GM23338 (cell line): ENCODE measurements at regions not wholly inside any gene's neighbourhood (a gene's known extent, or its start where the extent isn't known, plus 50 kb on each side); places are given as distances from the start of the nearest gene placed in this dataset.

Experiments
- ATAC-seq: fragments of 200-7000 bp; cut with Tn5 transposase; 3 replicates; pipeline ENCODE4 v1.9.1; 2020
- DNase-seq: peaks from one replicate; pipeline ENCODE4 v3.0.0-alpha.2; 2015; ENCODE audit warnings: low spot score
- H2AFZ ChIP-seq: fragments of 200-600 bp; sonication (generic); 2 replicates; pipeline ENCODE4 v1.8.0; 2016; ENCODE audit warnings: antibody characterized with exemption, mild to moderate bottlenecking, moderate library complexity
- H3F3A ChIP-seq: fragments of 200-600 bp; sonication (generic); replicated peaks from 2 replicates; pipeline ENCODE4 v1.8.0; 2017; ENCODE audit warnings: antibody characterized with exemption, mixed run types, low read depth
- H3K27ac ChIP-seq: fragments of 200-600 bp; sonication (generic); 2 replicates; pipeline ENCODE4 v1.6.1; 2016; ENCODE audit warnings: low read depth
- H3K27me3 ChIP-seq: fragments of 200-600 bp; sonication (generic); 2 replicates; pipeline ENCODE4 v1.8.0; 2016; ENCODE audit warnings: mild to moderate bottlenecking, mixed run types, moderate library complexity; ENCODE audit not compliant: insufficient read depth
- H3K36me3 ChIP-seq: fragments of 200-600 bp; sonication (generic); 2 replicates; pipeline ENCODE4 v1.8.0; 2016; ENCODE audit warnings: mild to moderate bottlenecking; ENCODE audit not compliant: insufficient read depth
- H3K4me1 ChIP-seq: fragments of 200-600 bp; sonication (generic); 2 replicates; pipeline ENCODE4 v1.8.0; 2016; ENCODE audit warnings: mild to moderate bottlenecking, moderate library complexity; ENCODE audit not compliant: insufficient read depth
- H3K4me2 ChIP-seq: fragments of 200-600 bp; sonication (generic); 2 replicates; pipeline ENCODE4 v1.7.1; 2017; ENCODE audit warnings: mixed run types
- H3K4me3 ChIP-seq: fragments of 200-600 bp; sonication (generic); 2 replicates; pipeline ENCODE4 v1.6.1; 2016; ENCODE audit warnings: mixed run types
- H3K79me2 ChIP-seq: fragments of 200-600 bp; sonication (generic); replicated peaks from 2 replicates; pipeline ENCODE4 v1.8.0; 2017; ENCODE audit warnings: mild to moderate bottlenecking; ENCODE audit not compliant: insufficient read depth
- H3K9me2 ChIP-seq: fragments of 200-600 bp; sonication (generic); 2 replicates; pipeline ENCODE4 v1.8.0; 2017; ENCODE audit not compliant: insufficient read depth
- H4K20me1 ChIP-seq: fragments of 200-600 bp; sonication (generic); replicated peaks from 2 replicates; pipeline ENCODE4 v1.8.0; 2017; ENCODE audit warnings: mild to moderate bottlenecking; ENCODE audit not compliant: insufficient read depth
- H3K27ac Mint-ChIP-seq: 2 replicates; pipeline ENCODE4 v1.8.0; 2020; ENCODE audit warnings: inconsistent platforms, mild to moderate bottlenecking, moderate library complexity, mixed read lengths
- H3K27me3 Mint-ChIP-seq: 3 replicates; pipeline ENCODE4 v1.8.0; 2022; ENCODE audit warnings: low read depth, mild to moderate bottlenecking, moderate library complexity, mixed read lengths, inconsistent platforms; ENCODE audit not compliant: insufficient read depth, poor library complexity
- H3K36me3 Mint-ChIP-seq: 3 replicates; pipeline ENCODE4 v1.8.0; 2021; ENCODE audit warnings: low read depth, mild to moderate bottlenecking, inconsistent platforms, moderate library complexity, mixed read lengths
- H3K4me1 Mint-ChIP-seq: 3 replicates; pipeline ENCODE4 v1.8.0; 2020; ENCODE audit warnings: mild to moderate bottlenecking, inconsistent platforms, mixed read lengths
- H3K4me3 Mint-ChIP-seq: 3 replicates; pipeline ENCODE4 v1.8.0; 2021; ENCODE audit warnings: moderate library complexity, mild to moderate bottlenecking, inconsistent platforms, mixed read lengths
- H3K9me3 Mint-ChIP-seq: 3 replicates; pipeline ENCODE4 v1.8.0; 2020; ENCODE audit warnings: moderate library complexity, mild to moderate bottlenecking, inconsistent platforms, mixed read lengths
- CREB1 ChIP-seq: fragments of 250-450 bp; sonication (Bioruptor Pico); IDR thresholded peaks from 2 replicates; pipeline ENCODE4 v1.5.0; 2020; ENCODE audit warnings: low read depth, mild to moderate bottlenecking, moderate library complexity
- CTCF ChIP-seq, 2 experiments: fragments of 200-600 bp in 1 of 2; sonication (generic) in 1 of 2; conservative IDR thresholded peaks; 2 replicates each; pipeline versions ENCODE4 v1.5.1 to v1.6.1; 2016 to 2017; ENCODE audit warnings: antibody characterized with exemption in 2 of 2, low read depth in 2 of 2, mild to moderate bottlenecking in 2 of 2, moderate library complexity in 1 of 2
- ETS1 ChIP-seq: IDR thresholded peaks from 2 replicates; pipeline ENCODE4 v1.6.1; 2016; ENCODE audit warnings: antibody characterized with exemption
- EZH2 ChIP-seq: fragments of 200-600 bp; sonication (generic); IDR thresholded peaks from one replicate; pipeline ENCODE4 v1.8.0; 2017; ENCODE audit warnings: antibody characterized with exemption, mild to moderate bottlenecking, low read depth; ENCODE audit not compliant: unreplicated experiment
- EZH2phosphoT487 ChIP-seq: fragments of 200-600 bp; sonication (generic); IDR thresholded peaks from one replicate; pipeline ENCODE4 v1.8.1; 2018; ENCODE audit warnings: antibody characterized with exemption; ENCODE audit not compliant: unreplicated experiment
- JUNB ChIP-seq: IDR thresholded peaks from one replicate; pipeline ENCODE4 v1.6.1; 2016; ENCODE audit warnings: antibody characterized with exemption; ENCODE audit not compliant: unreplicated experiment
- NANOG ChIP-seq: IDR thresholded peaks from 2 replicates; pipeline ENCODE4 v1.6.1; 2016; ENCODE audit warnings: antibody characterized with exemption, borderline replicate concordance
- POLR2AphosphoS5 ChIP-seq: IDR thresholded peaks from 2 replicates; pipeline ENCODE4 v1.6.1; 2016; ENCODE audit warnings: antibody characterized with exemption, low read depth
- REST ChIP-seq: IDR thresholded peaks from one replicate; pipeline ENCODE4 v1.6.1; 2018; ENCODE audit warnings: antibody characterized with exemption; ENCODE audit not compliant: unreplicated experiment
- STAT1 ChIP-seq: IDR thresholded peaks from one replicate; pipeline ENCODE4 v1.6.1; 2016; ENCODE audit warnings: antibody characterized with exemption; ENCODE audit not compliant: unreplicated experiment
- ZNF114 ChIP-seq: fragments of 250-450 bp; sonication (Bioruptor Pico); IDR thresholded peaks from 2 replicates; pipeline ENCODE4 v1.5.0; 2020; ENCODE audit warnings: mild to moderate bottlenecking, moderate library complexity
- ZNF331 ChIP-seq: fragments of 250-450 bp; sonication (Bioruptor Pico); IDR thresholded peaks from 2 replicates; pipeline ENCODE4 v1.5.0; 2020; ENCODE audit warnings: low read depth, mild to moderate bottlenecking, moderate library complexity
- ZNF462 ChIP-seq: fragments of 250-450 bp; sonication (Bioruptor Pico); IDR thresholded peaks from 2 replicates; pipeline ENCODE4 v1.5.0; 2020; ENCODE audit warnings: mild to moderate bottlenecking, moderate library complexity

- Histone ChIP-seq H3F3A (no peaks in the 10 kb centered on the region), H3K27me3 (no peaks in the 10 kb centered on the region), H4K20me1 (no peaks in the 10 kb centered on the region), H3K4me3 (no peak overlapping the region), H2AFZ (peak overlapping the region; percentile 10; the same call in 1 of the 2 replicates), H3K9me2 (0 out of 2 replicates have a peak, but pooled peaks cover 3% of the 10 kb centered on the region), H3K79me2 (no peaks in the 10 kb centered on the region), H3K27ac (no peak overlapping the region), H3K4me2 (no peak overlapping the region), H3K4me1 (peaks cover 6% of the 10 kb centered on the region), H3K36me3 (no peaks in the 10 kb centered on the region)
- TF ChIP-seq STAT1 (no peak), CREB1 (no peak), ZNF331 (CRISPR knock-in tag) (no peak), NANOG (no peak), CTCF (conservative IDR thresholded peaks at IDR 0.05; ENCODE audit: low read depth in 2 of 2) (no peak), JUNB (no peak), REST (no peak), ETS1 (no peak), EZH2 (no peak), POLR2AphosphoS5 (no peak), ZNF462 (no peak), EZH2phosphoT487 (no peak), ZNF114 (CRISPR knock-in tag) (no peak)
- ATAC-seq = peak; percentile 43; the same call in 2 of the 3 replicates
- no peak for DNase-seq
- Mint-ChIP-seq H3K27me3 (peaks cover 2% of the 10 kb centered on the region), H3K9me3 (no peaks in the 10 kb centered on the region; the same call in 2 of the 3 replicates), H3K36me3 (no peaks in the 10 kb centered on the region), H3K4me3 (no peak overlapping the region), H3K4me1 (peaks cover 5% of the 10 kb centered on the region), H3K27ac (no peak overlapping the region)
Observed at GRCh38 chr5:115452083-115452482, 92.5 kb downstream of the FEM1C start.
